ENCODE measurements at regions not wholly inside any gene's neighbourhood (a gene's known extent, or its start where the extent isn't known, plus 50 kb on each side); places are given as distances from the start of the nearest gene placed in this dataset.

DNA sequence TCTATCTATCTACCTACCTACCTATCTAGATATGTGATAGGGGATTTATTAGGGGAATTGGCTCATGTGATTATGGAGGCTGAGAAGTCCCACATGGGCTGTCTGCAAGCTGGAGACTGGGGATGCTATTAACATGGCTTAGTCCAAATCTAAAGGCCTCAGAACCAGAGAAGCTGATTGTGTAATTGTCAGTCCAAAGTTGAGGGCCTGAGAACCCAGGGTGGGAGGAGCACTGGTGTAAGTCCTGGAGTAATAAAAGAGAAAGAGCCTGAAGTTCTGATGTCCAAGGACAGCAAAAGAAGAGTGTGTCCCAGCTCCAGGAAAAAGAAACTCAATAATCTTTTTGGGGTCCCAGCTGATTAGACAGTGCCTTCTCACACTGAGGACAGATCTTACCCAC lies 98.5 kb upstream of the SEL1L start:
- dilution Hi-C loops (cut with MboI; ENCODE audit: extremely low pct_ligation_motif_present, low sequenced_read_pairs), result no loop called here
- TF ChIP-seq POLR2A (IDR thresholded peaks at IDR 0.05; ENCODE audit: low read depth, low read length), result no peak
- TF ChIP-seq EZH2 (IDR thresholded peaks at IDR 0.05; ENCODE audit: borderline replicate concordance, low read depth, low read length, severe bottlenecking), result no peak
- TF ChIP-seq MYC (IDR thresholded peaks at IDR 0.05; ENCODE audit: low read depth, low read length), result no peak
- TF ChIP-seq POLR2AphosphoS5 (IDR thresholded peaks at IDR 0.05; ENCODE audit: insufficient read depth, low read depth, low read length), result no peak
- TF ChIP-seq, protein P1, sequence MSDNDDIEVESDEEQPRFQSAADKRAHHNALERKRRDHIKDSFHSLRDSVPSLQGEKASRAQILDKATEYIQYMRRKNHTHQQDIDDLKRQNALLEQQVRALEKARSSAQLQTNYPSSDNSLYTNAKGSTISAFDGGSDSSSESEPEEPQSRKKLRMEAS (IDR thresholded peaks at IDR 0.05; ENCODE audit: insufficient read depth, insufficient read length), result no peak
- no peak for TF ChIP-seq GATA2 (IDR thresholded peaks at IDR 0.05; ENCODE audit: insufficient read depth, insufficient read length, low read depth, low read length)
- TF ChIP-seq JUN (IDR thresholded peaks at IDR 0.05; ENCODE audit: borderline replicate concordance, insufficient read depth, insufficient read length, low read depth), result no peak
- TF ChIP-seq, protein P2, sequence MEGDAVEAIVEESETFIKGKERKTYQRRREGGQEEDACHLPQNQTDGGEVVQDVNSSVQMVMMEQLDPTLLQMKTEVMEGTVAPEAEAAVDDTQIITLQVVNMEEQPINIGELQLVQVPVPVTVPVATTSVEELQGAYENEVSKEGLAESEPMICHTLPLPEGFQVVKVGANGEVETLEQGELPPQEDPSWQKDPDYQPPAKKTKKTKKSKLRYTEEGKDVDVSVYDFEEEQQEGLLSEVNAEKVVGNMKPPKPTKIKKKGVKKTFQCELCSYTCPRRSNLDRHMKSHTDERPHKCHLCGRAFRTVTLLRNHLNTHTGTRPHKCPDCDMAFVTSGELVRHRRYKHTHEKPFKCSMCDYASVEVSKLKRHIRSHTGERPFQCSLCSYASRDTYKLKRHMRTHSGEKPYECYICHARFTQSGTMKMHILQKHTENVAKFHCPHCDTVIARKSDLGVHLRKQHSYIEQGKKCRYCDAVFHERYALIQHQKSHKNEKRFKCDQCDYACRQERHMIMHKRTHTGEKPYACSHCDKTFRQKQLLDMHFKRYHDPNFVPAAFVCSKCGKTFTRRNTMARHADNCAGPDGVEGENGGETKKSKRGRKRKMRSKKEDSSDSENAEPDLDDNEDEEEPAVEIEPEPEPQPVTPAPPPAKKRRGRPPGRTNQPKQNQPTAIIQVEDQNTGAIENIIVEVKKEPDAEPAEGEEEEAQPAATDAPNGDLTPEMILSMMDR (IDR thresholded peaks at IDR 0.05; ENCODE audit: extremely low read depth in 1 of 2, insufficient read depth in 1 of 2, low read depth in 1 of 2, low read length in 2 of 2), result no peak
- no peak for TF ChIP-seq FOS (IDR thresholded peaks at IDR 0.05; ENCODE audit: borderline replicate concordance, insufficient read depth, low read length)
- no peaks in the 10 kb centered on the region for H3K79me2 ChIP-seq (ENCODE audit: control insufficient read depth, insufficient read depth, low read length)
- H3K27ac ChIP-seq (ENCODE audit: insufficient read depth, low read depth, low read length), result no peak overlapping the region
- intact Hi-C loops (cut with micrococcal nuclease), result no loop called here
- POLR2A ChIA-PET, result no interaction called here
- BruUV-seq (replicated peaks), result no TSS peak
- peaks cover 2% of the 10 kb centered on the region for H3K9me3 ChIP-seq (replicated peaks; ENCODE audit: control insufficient read depth, insufficient read depth, low read length)
- CTCF ChIA-PET, result no interaction called here
- H3K4me2 ChIP-seq (ENCODE audit: insufficient read depth, low read length), result no peak overlapping the region
- no peaks in the 10 kb centered on the region for H3K36me3 ChIP-seq (ENCODE audit: control insufficient read depth in 2 of 2, extremely low read depth in 1 of 2, insufficient read depth in 2 of 2, low read length in 2 of 2)
- H3K4me3 ChIP-seq (replicated peaks in 1 of 3; ENCODE audit: insufficient read depth in 1 of 3, low read depth in 1 of 3, low read length in 3 of 3), result no peak overlapping the region
- no peaks in the 10 kb centered on the region for H4K20me1 ChIP-seq (replicated peaks; ENCODE audit: control insufficient read depth, extremely low read depth, insufficient read depth, low read length)
- DNase-seq (ENCODE audit: low read depth, low spot score), result no peak
- H3K9ac ChIP-seq (replicated peaks; ENCODE audit: extremely low read depth, insufficient read depth, low read length), result no peak overlapping the region
- no peaks in the 10 kb centered on the region for H3K4me1 ChIP-seq (ENCODE audit: control insufficient read depth, extremely low read depth, insufficient read depth, low read length)
- H3K9me1 ChIP-seq (replicated peaks; ENCODE audit: control insufficient read depth, extremely low read depth, insufficient read depth, low read length), result no peaks in the 10 kb centered on the region
- no peaks in the 10 kb centered on the region for H3K27me3 ChIP-seq (ENCODE audit: control insufficient read depth in 2 of 2, insufficient read depth in 2 of 2, low read length in 2 of 2)
- no peak overlapping the region for H2AFZ ChIP-seq (ENCODE audit: low read depth, low read length)
- FAIRE-seq, result no peak
